NCI-H1048 (cell line): ENCODE measurements at regions not wholly inside any gene's neighbourhood (a gene's known extent, or its start where the extent isn't known, plus 50 kb on each side); places are given as distances from the start of the nearest gene placed in this dataset.

Experiments used
- DNase-seq: peaks from one replicate; lab custom pipeline; 2025; lab: John Stamatoyannopoulos, UW

DNA sequence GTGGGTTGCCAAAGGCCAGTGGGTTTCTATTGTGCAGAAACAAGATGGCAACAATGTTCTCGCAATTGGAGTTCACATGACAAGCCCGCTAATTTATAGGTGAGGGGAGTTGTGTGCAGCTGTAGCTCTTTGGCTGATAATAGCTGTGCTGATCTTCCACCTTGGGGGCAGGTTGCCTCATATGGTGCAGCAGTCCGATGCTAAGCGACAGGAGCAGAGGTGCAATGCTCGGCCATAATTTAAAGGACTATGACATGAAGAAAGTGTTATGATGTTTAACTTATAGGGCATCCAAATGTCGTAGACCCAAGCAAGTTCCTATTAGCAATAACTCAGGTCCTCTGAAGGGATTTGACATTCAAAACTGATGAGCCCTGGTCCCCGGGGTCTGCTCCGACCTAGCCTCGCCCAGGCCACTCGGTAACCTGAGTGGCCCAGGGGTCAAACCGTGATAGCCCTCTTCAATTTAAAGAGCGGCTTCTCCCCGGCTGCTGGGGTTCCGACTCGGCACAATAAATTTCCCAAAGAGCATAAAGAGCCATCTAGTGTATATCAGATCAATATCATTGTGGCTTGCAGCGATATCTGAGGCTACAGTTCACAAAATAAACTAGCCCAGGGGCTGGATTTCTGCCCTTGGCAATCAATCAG lies 724.0 kb downstream of the IRX1 start:
- DNase-seq, result no peak

DNA sequence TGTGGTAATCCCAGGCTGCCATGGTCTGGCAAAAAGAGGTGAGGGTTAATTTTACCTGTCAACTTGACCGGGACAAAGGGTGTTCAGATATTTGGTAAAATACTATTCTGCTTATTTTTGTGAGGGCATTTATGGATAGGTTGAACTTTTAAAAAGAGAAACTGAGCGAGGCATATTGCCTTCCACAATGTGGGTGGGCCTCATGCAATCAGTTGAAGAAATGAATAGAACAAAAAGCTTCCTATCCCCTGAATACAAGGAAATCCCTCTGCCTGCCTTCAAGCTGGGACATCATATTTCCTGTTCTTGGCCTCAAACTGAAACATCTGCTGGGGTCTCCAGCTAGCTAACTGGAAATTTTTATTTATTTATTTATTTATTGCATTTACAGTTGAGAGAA lies 734.7 kb downstream of the IRX1 start:
- DNase-seq, result no peak

DNA sequence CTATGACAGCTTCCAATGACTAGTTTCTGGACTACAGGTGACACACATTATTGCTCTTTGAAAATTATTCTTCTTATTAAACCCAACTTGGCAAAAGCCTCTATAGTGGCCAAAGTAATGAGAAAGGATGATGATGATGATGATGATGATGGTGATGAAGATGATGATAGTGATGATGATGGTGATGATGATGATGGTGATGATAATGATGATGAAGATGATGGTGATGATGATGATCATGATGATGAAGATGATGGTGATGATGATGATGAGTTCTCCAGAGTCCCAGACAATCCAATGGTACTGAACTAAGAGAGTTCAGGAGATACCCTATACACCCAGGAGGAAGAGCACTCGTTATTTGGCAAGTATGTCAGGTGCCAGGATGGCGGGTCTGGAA lies 739.4 kb downstream of the IRX1 start:
- no peak for DNase-seq

DNA sequence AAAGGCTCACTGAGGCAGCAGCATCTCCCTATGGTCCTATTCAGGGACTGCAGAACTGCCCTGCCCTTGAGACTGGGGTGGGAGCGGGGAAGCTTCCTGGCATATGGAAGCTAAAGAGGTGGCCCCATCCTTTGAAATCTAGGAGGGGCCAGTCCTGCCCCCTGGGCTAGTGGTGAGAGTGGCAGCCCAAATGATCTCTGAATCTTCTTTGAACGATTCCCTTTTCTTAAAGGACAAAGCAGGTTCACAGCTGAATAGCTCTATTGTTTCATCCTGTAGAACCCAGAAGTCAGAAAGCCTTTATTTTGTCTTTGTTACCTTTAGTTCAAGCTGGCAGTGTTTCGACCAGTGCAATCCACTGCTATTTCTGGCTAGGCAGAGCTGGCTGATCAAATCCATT lies 741.9 kb downstream of the IRX1 start:
- DNase-seq, result no peak

DNA sequence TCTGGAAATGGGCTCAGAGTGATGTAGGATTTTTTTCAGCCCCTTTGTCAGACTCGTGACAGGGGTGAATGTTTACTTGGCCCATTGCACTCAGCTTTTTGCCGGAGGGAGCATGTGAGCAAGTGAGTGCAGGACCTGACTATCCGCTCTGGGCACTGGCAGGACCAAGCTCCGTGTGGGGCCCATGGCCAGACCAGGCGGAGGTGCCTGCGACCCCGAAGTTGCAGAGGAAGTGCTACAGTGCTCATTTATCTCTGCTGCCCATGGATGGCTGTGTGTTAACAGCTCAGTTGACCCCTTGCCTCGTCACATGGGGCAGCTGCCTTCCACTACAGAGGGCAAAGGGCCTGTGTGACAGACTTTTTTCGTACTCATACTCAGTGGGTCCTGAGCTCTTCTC lies 744.3 kb downstream of the IRX1 start:
- DNase-seq, result no peak

DNA sequence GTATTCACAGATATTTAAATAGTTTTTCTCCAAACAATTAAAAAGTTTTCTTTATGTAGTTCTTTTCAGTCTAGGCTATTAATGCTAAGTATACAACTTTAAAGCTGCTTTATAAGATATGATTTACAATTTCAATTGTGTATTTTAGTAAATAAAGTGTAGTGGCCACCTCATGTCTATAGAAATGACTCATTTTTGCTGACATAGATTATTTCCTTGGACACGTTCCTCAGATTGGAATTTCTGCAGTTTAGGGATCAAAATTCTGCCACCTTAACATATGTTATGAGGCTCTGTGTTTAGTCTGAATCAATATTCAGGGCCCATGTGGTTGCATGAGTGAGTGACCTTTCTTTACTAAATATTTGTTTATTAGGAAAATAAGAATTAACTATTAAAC lies 750.2 kb downstream of the IRX1 start:
- no peak for DNase-seq

DNA sequence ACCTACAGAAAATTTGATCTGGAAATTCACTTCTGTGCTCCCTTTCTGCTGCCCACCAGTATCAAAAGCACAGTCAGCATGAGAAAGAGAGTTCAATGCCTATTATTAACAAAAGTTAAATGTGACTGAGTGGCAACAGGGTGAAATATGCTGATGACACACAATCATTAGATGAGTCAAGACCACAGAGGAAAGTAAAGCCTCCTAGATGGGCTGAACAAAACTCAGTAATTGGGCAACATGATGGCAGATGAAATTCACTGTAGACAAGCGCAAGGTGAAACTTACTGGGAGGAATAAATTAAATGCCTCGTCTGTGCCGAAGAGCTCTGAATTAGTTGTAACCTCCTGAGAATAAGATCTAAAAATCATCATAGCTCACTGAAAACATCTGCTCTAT lies 752.8 kb downstream of the IRX1 start:
- DNase-seq, result no peak

DNA sequence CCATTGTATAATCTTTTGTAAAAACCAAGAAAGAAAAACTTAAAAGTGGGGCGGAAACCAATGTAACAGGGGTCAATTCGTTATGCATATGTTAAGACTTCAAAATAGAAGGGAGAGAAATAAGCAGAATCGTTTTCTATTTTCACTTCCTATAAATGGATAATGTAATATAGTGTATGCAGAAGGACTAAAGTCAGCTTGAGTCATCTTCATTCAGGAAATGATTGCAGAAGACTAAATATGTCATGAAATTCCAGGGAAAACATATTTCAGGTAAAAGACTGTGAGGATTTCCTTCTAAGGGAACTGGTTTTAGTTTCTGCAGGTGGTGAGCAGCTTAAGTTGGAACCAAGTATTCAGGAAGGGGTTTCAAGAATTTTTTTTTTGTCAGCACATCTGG lies 753.3 kb downstream of the IRX1 start:
- no peak for DNase-seq

DNA sequence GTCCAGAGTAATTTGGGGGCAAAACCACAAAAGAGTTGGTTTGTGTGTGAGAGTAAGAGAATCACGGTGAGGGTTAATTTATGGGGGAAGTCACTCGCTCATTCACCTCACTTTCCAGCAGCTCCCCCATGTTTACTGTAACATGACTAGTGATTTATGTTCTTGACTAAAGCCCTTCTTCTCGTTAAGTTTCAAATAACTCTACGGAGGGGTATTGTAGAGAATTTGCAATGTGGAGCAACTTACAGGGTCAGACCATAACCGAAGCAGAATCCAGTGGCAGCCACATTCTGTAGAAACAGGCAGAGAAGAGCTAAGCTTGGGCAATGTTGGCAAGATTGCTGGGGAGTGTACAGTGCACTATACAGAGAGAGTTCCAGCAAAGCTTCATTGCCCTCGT lies 760.6 kb downstream of the IRX1 start:
- DNase-seq, result no peak

DNA sequence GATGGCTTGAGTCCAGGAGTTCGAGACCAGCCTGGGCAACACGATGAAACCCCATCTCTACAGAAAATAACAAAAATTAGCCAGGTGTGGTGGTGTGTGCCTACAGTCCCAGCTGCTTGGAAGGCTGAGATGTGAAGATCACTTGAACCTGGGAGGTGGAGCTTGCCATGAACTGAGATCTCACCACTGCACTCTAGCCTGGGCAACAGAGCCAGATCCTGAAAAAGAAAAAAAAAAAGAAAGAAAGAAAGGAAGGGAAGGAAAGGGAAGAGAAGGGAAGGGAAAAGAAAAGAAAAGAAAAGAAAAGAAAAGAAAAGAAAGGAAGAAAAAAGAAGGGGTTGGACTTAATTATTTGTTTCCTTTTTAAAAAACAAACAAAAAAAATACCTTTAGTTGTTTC lies 764.2 kb downstream of the IRX1 start:
- no peak for DNase-seq

DNA sequence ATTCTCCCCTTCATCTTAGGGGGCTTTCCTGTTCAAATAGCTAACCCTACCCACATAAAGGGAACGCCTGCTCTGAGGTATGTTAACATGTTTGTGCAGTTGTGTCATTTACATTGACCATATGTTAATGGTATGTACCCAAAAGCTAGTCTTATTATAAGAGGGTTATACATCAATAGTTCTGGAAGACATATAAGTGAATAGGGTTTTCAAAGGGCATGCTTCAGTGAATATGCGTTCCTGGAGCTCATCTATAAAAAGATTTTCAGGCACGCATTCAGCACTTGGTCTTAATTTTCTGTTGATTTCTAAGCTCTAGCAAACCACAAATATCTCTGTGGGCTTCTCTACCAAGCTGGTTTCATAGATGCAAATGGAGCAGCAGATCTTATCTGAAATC lies 766.1 kb downstream of the IRX1 start:
- no peak for DNase-seq

DNA sequence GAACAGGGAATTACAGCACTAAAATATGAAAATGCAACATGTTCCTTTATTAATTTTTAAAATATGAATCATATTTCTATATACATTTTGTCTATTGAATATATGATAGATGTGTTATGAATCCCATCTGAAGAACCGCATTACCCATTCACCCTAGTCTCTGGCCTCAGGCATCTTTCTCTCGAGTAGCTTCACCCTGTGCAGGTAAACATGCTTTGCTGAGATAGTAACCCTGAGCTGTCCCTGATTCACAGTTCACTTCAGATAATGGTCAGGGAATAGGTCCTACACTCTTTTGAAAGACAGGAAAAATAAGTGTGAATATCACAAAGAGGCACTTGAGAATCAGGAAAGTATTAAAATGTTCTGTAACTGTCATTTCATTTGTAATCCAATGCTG lies 766.8 kb downstream of the IRX1 start:
- no peak for DNase-seq

DNA sequence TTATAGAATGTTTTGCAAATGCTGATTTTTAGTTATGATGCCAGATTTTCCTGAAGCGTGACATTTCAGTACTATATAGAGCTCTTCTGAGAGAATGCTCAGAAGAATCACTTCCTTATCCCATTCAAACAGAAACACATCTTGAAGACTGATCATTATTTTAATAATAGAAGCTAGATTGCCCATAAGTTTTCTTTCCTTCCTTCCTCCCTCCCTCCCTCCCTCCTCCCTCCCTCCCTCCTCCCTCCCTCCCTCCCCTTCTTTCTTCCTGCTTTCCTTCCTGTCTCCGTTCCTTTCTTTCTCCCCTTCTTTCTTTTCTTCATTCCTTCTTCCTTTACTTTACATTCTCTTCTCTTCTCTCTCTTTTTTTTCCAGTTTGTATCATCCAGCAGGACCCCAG lies 767.4 kb downstream of the IRX1 start:
- DNase-seq, result no peak

DNA sequence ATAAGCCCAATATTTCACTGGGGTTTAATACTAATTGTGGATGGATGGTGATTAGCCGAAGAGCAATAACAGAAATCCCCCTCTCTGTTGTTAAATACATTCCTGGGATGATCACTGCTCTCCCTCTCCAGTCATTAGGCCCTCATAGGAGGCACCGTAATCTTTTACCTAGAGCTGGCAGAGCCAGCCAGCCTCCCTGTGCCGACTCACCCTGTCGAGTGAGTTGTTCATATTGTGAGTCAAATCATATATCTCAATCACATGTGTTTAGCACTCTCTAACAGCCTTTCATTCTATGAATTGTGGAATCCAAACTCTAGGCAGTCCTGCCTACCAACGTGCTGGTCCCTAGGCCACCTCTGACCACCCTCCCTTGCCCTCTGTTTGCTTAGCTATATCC lies 771.0 kb downstream of the IRX1 start:
- DNase-seq, result no peak

DNA sequence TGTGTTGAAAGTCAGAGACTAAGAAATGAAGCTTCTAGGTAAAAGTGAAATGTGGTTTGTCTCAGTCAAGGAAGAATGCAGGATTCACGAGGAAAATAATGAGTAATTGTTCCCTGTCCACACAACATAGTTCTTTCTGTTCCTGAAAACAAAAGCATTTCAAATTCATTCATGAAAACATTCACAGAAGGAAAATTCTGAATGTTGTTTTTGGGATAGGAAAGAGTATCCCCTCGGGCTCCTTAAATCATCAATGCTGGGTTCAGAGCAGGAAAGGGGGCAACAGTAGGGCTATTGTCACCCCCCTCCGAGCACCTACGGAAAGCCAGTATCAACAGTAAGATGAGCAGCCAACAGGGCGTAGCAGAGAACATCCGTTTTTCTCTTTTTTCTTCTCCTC lies 769.9 kb upstream of the ADAMTS16 start:
- no peak for DNase-seq

DNA sequence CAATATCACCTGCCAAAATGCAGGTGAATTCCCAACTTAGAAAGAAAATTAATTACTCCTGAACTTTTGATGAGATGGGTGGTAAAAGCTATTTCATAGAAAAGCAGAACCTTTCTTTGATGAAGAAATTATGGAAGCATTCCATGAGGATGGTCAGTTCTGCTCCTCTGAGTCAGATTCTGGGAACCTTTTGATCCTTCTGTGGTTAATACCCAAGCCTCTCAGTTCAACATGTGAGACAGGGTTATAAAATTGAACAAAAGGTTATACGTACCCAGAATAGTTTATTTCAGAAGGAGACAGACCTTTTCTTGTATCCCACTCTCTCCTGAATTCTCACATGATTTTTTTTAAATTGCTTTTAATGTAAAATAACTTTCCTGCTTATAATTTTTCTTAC lies 767.6 kb upstream of the ADAMTS16 start:
- DNase-seq, result no peak

DNA sequence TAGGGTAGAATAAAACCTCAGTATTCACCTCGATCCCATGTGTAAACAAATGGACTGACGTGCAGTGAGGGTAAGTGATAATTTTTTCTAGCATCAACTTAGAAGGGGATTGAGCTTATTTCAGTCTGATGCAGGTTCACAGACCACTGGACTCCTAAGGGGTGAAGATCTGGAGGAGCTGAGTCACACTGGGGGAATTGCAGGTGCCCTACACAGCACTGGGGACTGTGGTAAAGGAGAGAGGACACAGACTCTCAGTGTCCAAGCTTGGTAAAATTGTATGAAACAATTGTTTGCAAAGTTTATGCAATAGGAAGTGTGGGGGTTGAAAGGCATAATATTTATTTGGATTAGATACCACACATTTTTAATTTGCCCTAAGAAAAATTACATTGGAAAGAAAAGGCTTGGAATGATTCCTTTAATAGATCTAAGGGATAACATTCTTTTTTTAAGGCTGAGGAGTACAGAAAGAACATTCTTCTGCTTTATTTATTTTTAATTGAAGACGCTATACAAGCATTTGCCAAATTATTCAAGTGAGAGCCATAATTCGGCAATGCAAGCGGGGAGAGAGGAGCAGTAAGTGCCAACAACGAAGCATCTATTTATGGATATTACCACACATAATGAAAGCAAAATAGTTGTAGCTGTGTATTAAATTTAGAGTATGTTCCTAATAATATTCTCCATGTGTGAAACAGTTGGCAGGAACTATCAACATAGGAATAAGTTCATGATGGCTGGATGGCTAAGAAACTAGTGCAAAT lies 766.9 kb upstream of the ADAMTS16 start:
- no peak for DNase-seq

DNA sequence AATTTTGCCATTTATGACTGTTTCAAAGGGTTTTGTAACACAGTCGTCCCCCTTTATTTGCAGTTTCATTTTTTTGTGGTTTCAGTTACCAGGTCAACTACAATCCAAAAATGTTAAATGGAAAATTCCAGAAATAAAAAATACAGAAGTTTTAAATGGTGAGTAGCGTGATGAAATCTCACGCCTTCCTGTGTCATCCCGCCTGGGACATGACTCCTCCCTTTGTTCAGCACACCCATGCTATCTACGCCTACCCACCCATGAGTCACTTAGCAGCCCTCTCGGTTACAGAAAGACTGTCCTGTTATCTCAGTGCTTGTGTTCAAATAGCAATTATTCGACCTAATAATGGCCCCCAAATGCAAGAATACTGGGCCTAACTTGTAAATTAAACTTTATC lies 765.3 kb upstream of the ADAMTS16 start:
- DNase-seq, result no peak

DNA sequence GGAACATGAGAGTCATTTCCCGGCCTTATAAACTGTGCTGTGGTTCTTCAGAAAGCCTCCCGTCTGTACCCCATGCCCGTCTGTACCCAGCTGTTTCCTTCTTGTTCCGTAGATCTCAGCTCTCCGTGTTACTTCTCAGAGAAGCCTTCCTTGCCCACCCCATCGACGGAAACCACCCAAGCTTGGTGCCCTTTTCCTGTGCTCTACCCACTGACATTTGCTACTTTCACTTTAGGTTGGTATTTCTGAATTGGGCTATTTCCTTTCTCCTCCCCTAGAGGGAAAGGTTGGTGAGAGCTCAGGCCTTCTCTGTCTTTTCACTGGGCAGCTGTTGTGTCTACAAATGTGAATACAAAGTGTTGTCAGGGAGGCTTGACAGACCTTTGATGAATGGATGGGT lies 764.5 kb upstream of the ADAMTS16 start:
- no peak for DNase-seq

DNA sequence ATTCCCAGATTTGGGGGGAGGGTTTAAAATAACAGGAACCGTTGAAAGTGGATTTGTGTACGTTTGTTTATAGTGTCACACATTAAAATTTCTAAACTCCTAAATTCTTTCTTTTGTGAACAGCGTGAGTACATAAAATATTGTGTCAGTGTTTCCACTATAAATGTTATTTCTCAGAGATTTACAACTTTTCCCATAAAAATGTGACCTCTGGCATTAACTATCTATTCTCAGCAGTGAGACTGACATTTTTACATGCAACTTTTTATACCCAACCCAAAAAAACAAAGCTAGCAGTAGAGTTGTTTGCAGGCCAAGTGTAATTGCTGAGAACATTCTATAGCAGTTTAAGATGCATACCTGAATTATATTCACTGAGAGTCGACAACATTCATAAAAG lies 757.0 kb upstream of the ADAMTS16 start:
- DNase-seq, result no peak

DNA sequence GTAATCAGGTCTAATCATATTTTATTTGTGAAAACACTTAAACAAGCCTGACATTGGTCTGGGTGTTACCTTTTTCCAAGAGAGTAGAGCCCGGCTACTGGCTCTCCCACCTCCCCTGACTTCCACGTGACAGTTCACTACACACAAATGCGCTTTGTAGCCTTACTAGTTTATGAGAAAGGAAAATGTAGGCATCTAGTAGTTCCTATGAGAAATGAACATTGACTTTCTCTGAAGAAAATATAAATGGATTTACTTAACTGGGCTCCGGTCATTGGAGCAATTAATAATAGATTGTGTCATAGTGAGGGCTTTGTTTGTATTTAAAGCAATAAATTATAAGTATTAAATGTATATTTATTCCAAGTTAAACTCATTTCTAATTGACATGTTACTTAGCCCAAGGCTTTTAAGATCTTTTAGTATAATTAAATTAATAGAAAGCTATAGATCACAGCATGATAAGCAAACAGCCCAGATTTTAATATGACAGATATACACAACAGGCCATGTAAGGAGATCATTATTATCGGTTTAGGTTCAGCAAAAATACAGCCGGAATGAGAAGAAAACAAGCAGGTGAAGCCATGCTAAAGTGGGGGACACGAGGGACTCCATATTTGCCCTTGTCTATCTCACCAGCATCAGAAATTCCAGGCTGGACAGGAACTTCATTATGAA lies 756.5 kb upstream of the ADAMTS16 start:
- DNase-seq, result no peak

DNA sequence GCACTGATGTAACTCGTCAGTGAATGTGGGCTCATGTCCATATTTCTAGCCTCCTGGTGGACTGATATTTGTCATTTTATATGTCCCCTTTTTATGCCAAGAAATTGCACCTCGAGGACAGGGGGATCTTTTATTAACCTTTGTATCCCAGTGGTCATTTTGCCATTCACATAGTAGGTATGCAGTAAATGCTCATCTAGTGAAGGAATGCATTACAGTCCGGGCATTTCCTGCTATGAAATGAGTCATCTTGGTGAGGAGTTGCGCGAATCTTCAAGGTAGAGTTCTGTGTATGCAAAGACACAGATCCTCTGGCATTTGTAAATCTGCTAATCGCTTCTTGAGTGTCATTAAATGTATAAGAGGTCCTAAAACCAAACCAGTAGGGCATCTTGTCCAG lies 755.5 kb upstream of the ADAMTS16 start:
- no peak for DNase-seq

DNA sequence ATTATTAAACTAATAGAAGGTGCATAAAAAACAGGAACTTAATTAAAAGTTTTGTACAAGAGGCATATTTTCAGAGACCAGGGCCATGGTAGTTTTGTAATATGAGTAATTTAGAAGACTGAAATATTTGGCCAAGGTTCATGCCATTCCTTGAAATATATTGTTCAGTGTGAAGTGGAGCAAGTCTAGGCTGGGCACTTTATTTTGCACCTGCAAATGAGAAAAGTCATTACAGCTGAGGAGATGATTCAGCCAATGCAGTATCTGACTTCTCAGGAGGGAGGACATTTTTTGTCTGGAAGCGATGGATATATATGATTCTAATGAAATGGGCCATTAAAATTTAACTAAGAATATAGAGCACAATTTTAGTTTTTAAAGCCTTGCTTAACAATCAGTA lies 754.0 kb upstream of the ADAMTS16 start:
- no peak for DNase-seq

DNA sequence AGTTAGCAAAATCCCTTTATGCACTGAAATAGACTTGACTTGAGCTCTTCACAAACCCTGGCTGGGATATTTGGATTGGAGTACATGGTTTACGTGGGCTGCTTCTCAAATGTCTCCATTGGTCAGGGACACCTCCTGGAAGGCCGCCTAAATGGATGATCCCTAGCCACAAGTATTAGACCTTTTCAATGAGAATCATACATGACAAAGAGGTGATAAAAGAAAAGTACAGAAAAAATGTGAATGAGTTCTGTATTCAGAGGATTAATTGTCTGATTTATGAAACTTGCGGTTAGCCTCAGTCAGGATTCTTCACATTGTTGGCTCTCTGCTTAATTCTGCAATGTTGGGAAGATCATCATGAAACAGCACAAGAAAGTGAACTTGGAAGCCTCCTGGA lies 752.8 kb upstream of the ADAMTS16 start:
- DNase-seq, result peak; percentile 36
